ENCODE measurements at regions not wholly inside any gene's neighbourhood (a gene's known extent, or its start where the extent isn't known, plus 50 kb on each side); places are given as distances from the start of the nearest gene placed in this dataset.
A peak's percentile ranks its signal among the peaks of the same experiment; 100 is the strongest.

GRCh38 chr3:177979703-177980102 is 556.5 kb upstream of the KCNMB2 start:
- DNase-seq = peak; percentile 26

- DNase-seq = no peak
These were observed 554.7 kb upstream of the KCNMB2 start for GRCh38 chr3:177981576-177981975.

GRCh38 chr3:177982034-177982433 is 554.2 kb upstream of the KCNMB2 start:
- no peak for DNase-seq

GRCh38 chr3:177983320-177983719 is 552.9 kb upstream of the KCNMB2 start:
- DNase-seq = no peak

GRCh38 chr3:177992993-177993970 is 543.0 kb upstream of the KCNMB2 start:
- DNase-seq = no peak

GRCh38 chr3:177994976-177995375 is 541.3 kb upstream of the KCNMB2 start:
- no peak for DNase-seq

GRCh38 chr3:177995381-177996085 is 540.7 kb upstream of the KCNMB2 start:
- DNase-seq = no peak

GRCh38 chr3:178001670-178002101 is 534.5 kb upstream of the KCNMB2 start:
- DNase-seq = no peak

- DNase-seq = no peak
These were observed 534.1 kb upstream of the KCNMB2 start for GRCh38 chr3:178002113-178002512.

GRCh38 chr3:178003756-178004155 is 532.5 kb upstream of the KCNMB2 start:
- no peak for DNase-seq

- no peak for DNase-seq
These were observed 530.3 kb upstream of the KCNMB2 start for GRCh38 chr3:178005961-178006360.

GRCh38 chr3:178010306-178010705 is 525.9 kb upstream of the KCNMB2 start:
- DNase-seq = no peak

- DNase-seq = no peak
These were observed 516.6 kb upstream of the KCNMB2 start for GRCh38 chr3:178019645-178020044.

- no peak for DNase-seq
These were observed 513.6 kb upstream of the KCNMB2 start for GRCh38 chr3:178022599-178022998.

- DNase-seq = no peak
These were observed 507.3 kb upstream of the KCNMB2 start for GRCh38 chr3:178028933-178029332.

- DNase-seq = no peak
These were observed 499.6 kb upstream of the KCNMB2 start for GRCh38 chr3:178036451-178037144.

- no peak for DNase-seq
These were observed 494.3 kb upstream of the KCNMB2 start for GRCh38 chr3:178041931-178042330.

GRCh38 chr3:178042376-178042775 is 493.9 kb upstream of the KCNMB2 start:
- no peak for DNase-seq

GRCh38 chr3:178043084-178043483 is 493.2 kb upstream of the KCNMB2 start:
- no peak for DNase-seq

GRCh38 chr3:178044320-178044719 is 491.9 kb upstream of the KCNMB2 start:
- DNase-seq = no peak

- DNase-seq = no peak
These were observed 488.7 kb upstream of the KCNMB2 start for GRCh38 chr3:178047496-178047895.

GRCh38 chr3:178048768-178049167 is 487.5 kb upstream of the KCNMB2 start:
- DNase-seq = no peak

GRCh38 chr3:178054471-178054870 is 481.8 kb upstream of the KCNMB2 start:
- DNase-seq = no peak

Measured in NCI-H1694 (cell line).